Hepatocyte (in vitro differentiated cells): ENCODE measurements at regions not wholly inside any gene's neighbourhood (a gene's known extent, or its start where the extent isn't known, plus 50 kb on each side); places are given as distances from the start of the nearest gene placed in this dataset.

Experiments
- DNase-seq: peaks from one replicate; pipeline ENCODE4 v3.0.0-alpha.2; 2016; ENCODE audit warnings: low spot score
- H2AFZ ChIP-seq: fragments of 200-600 bp; sonication (generic); 2 replicates; pipeline ENCODE4 v1.6.0; 2016; ENCODE audit warnings: antibody characterized with exemption, mild to moderate bottlenecking
- H3K27ac ChIP-seq: fragments of 200-600 bp; sonication (generic); 2 replicates; pipeline ENCODE4 v1.5.1; 2016; ENCODE audit warnings: mild to moderate bottlenecking
- H3K27me3 ChIP-seq: fragments of 200-600 bp; sonication (generic); 2 replicates; pipeline ENCODE4 v1.6.1; 2016
- H3K36me3 ChIP-seq: fragments of 200-600 bp; sonication (generic); replicated peaks from 2 replicates; pipeline ENCODE4 v1.5.1; 2016; ENCODE audit warnings: low read depth; ENCODE audit not compliant: insufficient read depth
- H3K4me1 ChIP-seq: fragments of 200-600 bp; sonication (generic); 2 replicates; pipeline ENCODE4 v1.5.1; 2016; ENCODE audit warnings: mild to moderate bottlenecking, moderate library complexity; ENCODE audit not compliant: insufficient read depth
- H3K4me2 ChIP-seq: fragments of 200-600 bp; sonication (generic); 2 replicates; pipeline ENCODE4 v1.6.0; 2016
- H3K4me3 ChIP-seq: fragments of 200-600 bp; sonication (generic); 2 replicates; pipeline ENCODE4 v1.5.1; 2016; ENCODE audit warnings: mild to moderate bottlenecking
- H3K79me2 ChIP-seq: fragments of 200-600 bp; sonication (generic); 2 replicates; pipeline ENCODE4 v1.6.0; 2017; ENCODE audit warnings: mild to moderate bottlenecking
- H3K9me2 ChIP-seq: fragments of 200-600 bp; sonication (generic); replicated peaks from 2 replicates; pipeline ENCODE4 v1.6.0; 2017; ENCODE audit warnings: mild to moderate bottlenecking; ENCODE audit not compliant: insufficient read depth
- H3K9me3 ChIP-seq: fragments of 200-600 bp; sonication (generic); 2 replicates; pipeline ENCODE4 v1.5.1; 2016; ENCODE audit warnings: low read depth, mild to moderate bottlenecking
- H4K20me1 ChIP-seq: fragments of 200-600 bp; sonication (generic); 2 replicates; pipeline ENCODE4 v1.6.0; 2016; ENCODE audit warnings: mild to moderate bottlenecking; ENCODE audit not compliant: insufficient read depth, poor library complexity, severe bottlenecking
- EZH2 ChIP-seq: fragments of 200-600 bp; sonication (generic); IDR thresholded peaks from 2 replicates; pipeline ENCODE4 v1.6.1; 2016; ENCODE audit warnings: antibody characterized with exemption, mild to moderate bottlenecking, borderline replicate concordance
- EZH2phosphoT487 ChIP-seq: fragments of 200-600 bp; sonication (generic); IDR thresholded peaks from one replicate; pipeline ENCODE4 v1.6.1; 2018; ENCODE audit warnings: antibody characterized with exemption, mild to moderate bottlenecking, low read depth, moderate library complexity; ENCODE audit not compliant: unreplicated experiment, severe bottlenecking
- WGBS: methylation state at CpG from one replicate; pipeline ENCODE4 v1.1.6; 2016; ENCODE audit warnings: low lambda C conversion rate; ENCODE audit errors: missing lambda C conversion rate; 5-methylcytosine and 5-hydroxymethylcytosine counted together
- TF ChIP-seq, protein P1 (sequence below): fragments of 200-600 bp; sonication (generic); IDR thresholded peaks from 2 replicates; pipeline ENCODE4 v1.5.1; 2016; ENCODE audit warnings: antibody characterized with exemption, mild to moderate bottlenecking; ENCODE audit not compliant: poor library complexity

DNA sequence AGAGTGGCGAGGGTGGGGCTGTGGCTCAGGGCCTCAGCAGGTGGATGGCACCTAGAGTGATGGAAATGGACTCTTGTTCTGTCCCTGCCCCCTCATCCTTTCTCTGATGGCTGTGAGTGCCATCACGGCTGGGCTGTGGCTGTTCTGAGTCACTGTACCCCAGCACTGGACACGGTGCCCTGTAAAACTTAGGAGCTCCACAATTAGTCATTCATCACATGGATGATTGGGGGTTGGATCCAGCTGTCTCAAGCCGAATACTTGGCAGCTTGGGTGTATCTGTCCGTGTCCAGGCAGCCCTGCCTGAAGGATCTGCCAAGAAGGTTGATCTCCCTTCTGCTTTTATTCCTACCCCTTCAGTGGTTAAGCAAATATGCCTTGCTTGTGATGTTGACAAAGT is 295.5 kb upstream of the EEF2KMT start:
- TF ChIP-seq, protein P1, sequence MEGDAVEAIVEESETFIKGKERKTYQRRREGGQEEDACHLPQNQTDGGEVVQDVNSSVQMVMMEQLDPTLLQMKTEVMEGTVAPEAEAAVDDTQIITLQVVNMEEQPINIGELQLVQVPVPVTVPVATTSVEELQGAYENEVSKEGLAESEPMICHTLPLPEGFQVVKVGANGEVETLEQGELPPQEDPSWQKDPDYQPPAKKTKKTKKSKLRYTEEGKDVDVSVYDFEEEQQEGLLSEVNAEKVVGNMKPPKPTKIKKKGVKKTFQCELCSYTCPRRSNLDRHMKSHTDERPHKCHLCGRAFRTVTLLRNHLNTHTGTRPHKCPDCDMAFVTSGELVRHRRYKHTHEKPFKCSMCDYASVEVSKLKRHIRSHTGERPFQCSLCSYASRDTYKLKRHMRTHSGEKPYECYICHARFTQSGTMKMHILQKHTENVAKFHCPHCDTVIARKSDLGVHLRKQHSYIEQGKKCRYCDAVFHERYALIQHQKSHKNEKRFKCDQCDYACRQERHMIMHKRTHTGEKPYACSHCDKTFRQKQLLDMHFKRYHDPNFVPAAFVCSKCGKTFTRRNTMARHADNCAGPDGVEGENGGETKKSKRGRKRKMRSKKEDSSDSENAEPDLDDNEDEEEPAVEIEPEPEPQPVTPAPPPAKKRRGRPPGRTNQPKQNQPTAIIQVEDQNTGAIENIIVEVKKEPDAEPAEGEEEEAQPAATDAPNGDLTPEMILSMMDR = no peak
- TF ChIP-seq EZH2 (no peak), EZH2phosphoT487 (no peak)
- Histone ChIP-seq H3K4me1 (no peaks in the 10 kb centered on the region), H3K27ac (no peak overlapping the region), H3K4me3 (no peak overlapping the region), H3K79me2 (no peaks in the 10 kb centered on the region), H3K9me3 (no peaks in the 10 kb centered on the region), H4K20me1 (no peaks in the 10 kb centered on the region), H3K9me2 (no peaks in the 10 kb centered on the region), H3K36me3 (no peaks in the 10 kb centered on the region), H3K27me3 (no peaks in the 10 kb centered on the region), H2AFZ (no peak overlapping the region), H3K4me2 (no peak overlapping the region)
- DNase-seq = no peak
- 69% methylated on average over 5 of the region's 5 CpGs for WGBS

DNA sequence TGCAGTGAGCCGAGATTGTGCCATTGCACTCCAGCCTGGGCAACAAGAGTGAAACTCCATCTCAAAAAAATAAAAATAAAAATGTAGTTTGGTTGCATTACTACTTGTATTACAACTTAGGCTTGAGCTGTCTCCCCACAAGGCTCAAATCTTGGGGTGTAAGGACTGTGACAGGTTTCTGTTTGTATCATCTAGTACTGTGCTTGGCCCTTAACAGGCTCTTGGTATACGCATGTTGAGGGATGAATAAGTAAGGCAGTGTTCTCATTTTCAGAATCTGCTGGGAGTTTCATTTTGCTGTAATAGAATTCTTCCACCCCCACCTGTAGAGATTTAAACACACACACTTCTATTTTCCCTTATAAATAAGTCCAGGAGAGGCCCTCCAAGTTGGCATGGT is 289.4 kb upstream of the EEF2KMT start:
- no peaks in the 10 kb centered on the region for H3K79me2 ChIP-seq
- H2AFZ ChIP-seq = no peak overlapping the region
- no peak for DNase-seq
- TF ChIP-seq EZH2 (no peak), EZH2phosphoT487 (no peak)
- TF ChIP-seq, protein P1 = no peak
- H3K9me2 ChIP-seq = no peaks in the 10 kb centered on the region
- H3K27ac ChIP-seq = no peak overlapping the region
- no peaks in the 10 kb centered on the region for H3K36me3 ChIP-seq
- H3K4me3 ChIP-seq = no peak overlapping the region
- H4K20me1 ChIP-seq = no peaks in the 10 kb centered on the region
- WGBS = 84% methylated on average over 2 of the region's 2 CpGs
- H3K9me3 ChIP-seq = no peaks in the 10 kb centered on the region
- no peaks in the 10 kb centered on the region for H3K27me3 ChIP-seq
- H3K4me2 ChIP-seq = no peak overlapping the region
- H3K4me1 ChIP-seq = no peaks in the 10 kb centered on the region

DNA sequence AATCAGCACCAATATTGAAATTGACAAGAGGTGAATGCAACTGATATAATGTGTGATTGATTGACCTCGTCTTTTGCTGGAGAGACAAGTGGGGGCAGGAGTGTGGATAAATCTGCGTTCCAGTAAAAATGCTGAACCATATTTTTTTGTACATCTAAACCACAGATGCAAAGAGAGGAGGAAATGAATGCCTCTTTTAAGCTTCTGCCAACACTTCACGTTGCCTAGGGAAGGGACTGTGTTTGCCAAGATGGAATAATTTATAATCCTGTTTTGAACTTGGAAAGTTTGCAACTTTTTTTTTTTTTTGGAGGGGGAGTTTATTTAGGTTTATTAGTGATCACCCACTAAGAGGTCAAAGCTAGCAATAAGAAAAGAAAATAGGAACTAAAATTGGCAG is 288.2 kb upstream of the EEF2KMT start:
- TF ChIP-seq, protein P1 = no peak
- TF ChIP-seq EZH2phosphoT487 = no peak
- no peak for TF ChIP-seq EZH2
- Histone ChIP-seq H3K9me2 (no peaks in the 10 kb centered on the region), H3K9me3 (no peaks in the 10 kb centered on the region), H3K79me2 (no peaks in the 10 kb centered on the region), H3K4me3 (no peak overlapping the region), H3K27me3 (no peaks in the 10 kb centered on the region), H3K27ac (no peak overlapping the region), H4K20me1 (no peaks in the 10 kb centered on the region), H3K4me2 (no peak overlapping the region), H2AFZ (no peak overlapping the region), H3K36me3 (no peaks in the 10 kb centered on the region), H3K4me1 (no peaks in the 10 kb centered on the region)
- 79% methylated on average over 3 of the region's 3 CpGs for WGBS
- no peak for DNase-seq

DNA sequence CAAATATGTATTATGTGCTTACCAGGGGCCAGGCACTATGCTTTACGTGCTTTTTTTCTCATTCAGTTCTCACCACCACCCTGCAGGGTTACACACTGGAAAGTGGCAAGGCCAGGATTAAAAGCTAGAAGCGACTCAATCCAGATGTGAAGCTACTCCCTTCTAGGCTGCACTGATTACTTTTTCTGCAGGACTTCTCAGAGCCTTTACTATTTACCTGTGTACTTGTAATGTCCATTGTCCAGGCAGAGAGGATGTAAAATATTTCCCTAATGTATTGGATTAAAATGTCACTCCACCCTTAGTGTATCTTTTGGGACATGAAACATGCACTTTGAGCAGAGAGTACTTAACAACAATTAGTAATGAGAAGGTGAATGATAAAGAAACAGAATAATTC is 287.5 kb upstream of the EEF2KMT start:
- H2AFZ ChIP-seq = no peak overlapping the region
- H3K9me3 ChIP-seq = no peaks in the 10 kb centered on the region
- H3K4me2 ChIP-seq = no peak overlapping the region
- no peak for DNase-seq
- no peaks in the 10 kb centered on the region for H4K20me1 ChIP-seq
- H3K4me3 ChIP-seq = no peak overlapping the region
- no peaks in the 10 kb centered on the region for H3K79me2 ChIP-seq
- WGBS = 91% methylated on average over 2 of the region's 2 CpGs
- TF ChIP-seq, protein P1 = no peak
- no peak for TF ChIP-seq EZH2
- no peak for TF ChIP-seq EZH2phosphoT487
- no peaks in the 10 kb centered on the region for H3K36me3 ChIP-seq
- no peaks in the 10 kb centered on the region for H3K4me1 ChIP-seq
- no peak overlapping the region for H3K27ac ChIP-seq
- no peaks in the 10 kb centered on the region for H3K27me3 ChIP-seq
- H3K9me2 ChIP-seq = no peaks in the 10 kb centered on the region
